CD1c-positive myeloid dendritic cell (primary cell): ENCODE measurements at regions not wholly inside any gene's neighbourhood (a gene's known extent, or its start where the extent isn't known, plus 50 kb on each side); places are given as distances from the start of the nearest gene placed in this dataset.
"Not testable (repeated sequence)": the region's sequence is repeated elsewhere in the genome, so short reads cannot be mapped to it uniquely, and the experiment has no call there.

Experiments
- DNase-seq: peaks from one replicate; pipeline ENCODE4 v3.0.0-alpha.2; 2016; ENCODE audit errors: extremely low spot score

DNA sequence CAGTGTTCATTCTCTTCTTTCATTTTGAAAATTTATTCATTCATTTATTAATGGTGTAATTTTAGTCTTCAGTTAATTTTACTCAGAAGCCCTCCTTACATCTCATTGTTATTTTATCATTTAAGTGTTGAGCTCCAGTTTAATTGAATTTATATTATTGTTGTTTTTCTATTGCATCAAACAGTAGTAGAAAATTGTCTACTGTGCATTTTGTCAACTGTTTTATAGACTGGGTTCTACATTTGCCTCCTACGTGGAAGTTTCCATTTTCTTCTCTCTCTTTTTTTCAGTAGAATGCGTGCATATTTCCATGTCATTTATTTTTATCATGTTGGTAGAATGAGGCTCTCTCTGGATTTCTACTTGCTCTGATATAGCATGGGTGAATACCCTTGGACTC is 487.4 kb downstream of the NR2F2 start:
- no peak for DNase-seq

DNA sequence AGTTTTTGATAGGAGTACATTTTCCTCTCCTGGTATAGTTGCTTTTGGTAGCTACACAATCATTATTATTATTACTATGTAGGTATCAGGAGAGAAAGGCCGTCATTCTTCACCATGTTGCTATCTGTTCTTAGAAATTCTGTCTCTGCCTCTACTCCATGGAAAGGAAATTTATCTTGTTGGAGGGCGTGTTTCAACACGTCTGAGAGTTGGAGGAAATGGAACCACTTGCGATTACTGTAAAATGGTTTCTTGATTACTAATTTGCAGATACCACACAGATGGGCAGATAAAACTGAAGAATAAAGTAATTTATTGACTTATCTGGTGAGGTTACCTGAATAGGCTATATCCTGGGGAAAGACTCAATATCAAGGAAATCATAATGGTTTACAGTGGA is 488.4 kb downstream of the NR2F2 start:
- no peak for DNase-seq

DNA sequence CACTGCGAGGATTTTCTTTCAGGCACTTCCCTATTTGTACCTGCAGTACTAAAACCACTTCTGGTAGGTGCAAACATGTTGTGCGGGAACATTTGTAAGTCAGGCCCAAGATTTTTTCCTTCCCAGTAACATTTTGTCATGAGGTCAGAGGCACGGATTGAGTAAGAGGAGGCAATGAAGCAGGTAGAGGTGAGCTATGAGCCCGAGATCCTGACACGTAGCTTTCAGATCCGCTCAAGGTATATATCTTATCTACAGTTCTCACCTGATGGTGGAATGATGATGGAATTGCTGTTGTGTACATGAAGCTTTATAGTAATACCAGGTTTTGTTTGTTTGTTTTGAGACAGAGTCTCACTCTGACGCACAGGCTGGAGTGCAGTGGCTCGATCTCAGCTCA is 497.5 kb downstream of the NR2F2 start:
- DNase-seq = no peak

DNA sequence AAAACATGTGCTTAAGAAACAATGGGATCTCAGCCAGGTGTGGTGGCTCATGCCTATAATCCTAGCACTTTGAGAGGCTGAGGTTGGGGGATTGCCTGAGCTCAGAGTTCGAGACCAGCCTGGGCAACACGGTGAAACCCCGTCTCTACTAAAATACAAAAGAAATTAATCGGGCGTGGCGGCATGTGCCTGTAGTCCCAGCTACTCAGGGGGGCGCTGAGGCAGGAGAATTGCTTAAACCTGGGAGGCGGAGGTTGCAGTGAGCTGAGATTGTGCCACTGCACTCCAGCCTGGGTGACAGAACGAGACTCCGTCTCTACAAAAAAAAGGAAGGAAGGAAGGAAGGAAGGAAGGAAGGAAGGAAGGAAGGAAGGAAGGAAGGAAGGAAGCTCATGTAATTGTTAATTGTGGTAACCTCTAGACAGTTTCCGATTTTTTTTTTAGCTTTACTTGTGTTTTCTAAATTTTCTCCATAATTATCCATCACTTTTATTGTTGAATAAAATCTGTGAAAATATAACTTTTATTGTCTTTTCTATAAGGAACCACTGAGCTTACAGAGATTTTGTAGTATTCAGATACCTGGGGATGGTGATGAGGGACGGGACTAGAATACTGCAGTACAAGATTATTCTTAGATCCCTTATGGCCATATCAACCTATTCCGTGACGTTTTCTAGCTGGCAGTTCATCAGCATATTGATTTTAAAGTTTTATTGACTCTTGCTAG is 506.9 kb downstream of the NR2F2 start:
- no peak for DNase-seq

DNA sequence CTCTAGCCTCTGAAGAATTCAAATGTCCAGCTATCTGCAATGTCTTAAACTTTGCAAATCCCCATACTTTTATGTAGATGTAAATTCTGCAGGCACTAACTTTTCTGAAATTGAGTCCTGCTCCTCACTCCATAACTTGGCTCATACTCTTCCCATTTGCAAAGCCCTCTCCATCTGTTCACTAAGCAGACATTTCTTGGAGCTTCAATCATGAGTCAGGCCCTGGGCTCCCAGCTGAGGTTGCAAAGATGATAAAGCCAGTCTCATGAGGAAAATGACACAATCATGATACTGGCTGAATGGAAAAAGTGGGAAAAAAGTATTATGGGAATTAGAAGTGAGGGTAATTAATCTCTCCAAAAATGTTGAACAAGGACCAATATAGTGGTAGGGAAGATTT is 507.6 kb downstream of the NR2F2 start:
- DNase-seq = no peak

DNA sequence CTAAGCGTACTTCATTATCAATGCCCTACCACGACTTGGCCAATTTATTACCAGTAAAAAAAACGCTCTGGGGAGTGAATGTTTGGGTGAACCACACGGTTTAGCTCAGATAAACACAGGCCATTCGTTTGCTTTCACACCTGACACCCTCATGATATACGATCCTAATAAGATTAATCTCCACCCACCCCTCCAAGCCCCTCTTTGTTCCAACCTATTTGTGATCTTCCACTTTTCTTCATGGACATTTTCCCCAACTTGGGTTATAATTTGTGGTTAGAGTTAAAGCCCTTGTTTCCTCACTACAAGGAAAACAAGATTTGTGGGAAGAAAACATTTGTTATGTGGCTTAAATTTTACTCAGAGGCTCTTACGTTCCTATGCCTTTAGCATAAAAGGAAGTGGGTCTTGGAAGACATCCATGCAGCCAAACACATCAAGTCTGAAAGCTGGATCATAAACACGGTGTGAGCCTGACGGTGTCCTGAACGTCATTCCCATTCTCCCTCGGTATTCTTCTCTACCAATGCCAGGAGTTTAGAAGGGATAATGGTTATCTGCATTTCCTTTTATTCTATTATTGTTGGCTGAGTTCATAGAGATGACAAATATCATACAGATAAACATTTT is 518.9 kb downstream of the NR2F2 start:
- DNase-seq = no peak

DNA sequence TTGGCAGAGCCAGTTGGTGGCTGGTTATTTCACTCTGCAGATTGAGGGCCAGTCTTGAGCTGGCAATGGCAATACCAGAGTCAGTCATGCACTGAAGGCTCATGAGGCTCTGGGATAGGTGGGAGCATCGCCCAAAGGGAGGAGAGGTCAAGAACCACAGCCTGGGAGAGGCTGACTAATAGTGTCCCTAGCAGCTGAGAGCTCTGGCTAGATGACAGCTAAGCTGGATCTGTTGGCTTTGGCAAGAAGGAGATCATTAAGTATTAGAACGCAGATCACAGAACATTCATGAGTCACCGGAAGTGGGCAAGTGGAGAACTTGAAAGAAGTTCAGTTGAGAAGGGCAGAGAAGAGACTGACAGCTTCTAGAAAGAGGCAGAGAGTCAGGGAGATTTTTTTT is 521.1 kb downstream of the NR2F2 start:
- no peak for DNase-seq

DNA sequence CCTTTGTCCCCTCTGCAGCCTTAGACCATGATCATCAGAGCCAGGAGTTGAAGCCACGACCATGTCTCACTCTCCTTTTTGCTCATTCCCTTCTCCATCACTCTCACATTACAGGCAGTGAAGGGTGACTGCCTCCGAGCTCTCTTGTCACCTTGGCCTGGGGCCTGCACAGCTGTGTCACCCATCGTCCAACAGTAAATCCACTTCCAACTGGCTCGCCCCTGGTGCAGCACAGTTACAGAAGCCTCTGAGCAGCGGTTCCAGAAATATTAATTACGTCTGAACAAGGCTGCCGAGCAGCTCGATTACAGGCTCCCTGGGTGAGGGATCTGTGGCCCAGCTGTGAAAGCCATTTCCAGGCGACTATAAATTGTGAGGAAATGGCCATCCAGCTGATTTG is 528.2 kb downstream of the NR2F2 start:
- no peak for DNase-seq

DNA sequence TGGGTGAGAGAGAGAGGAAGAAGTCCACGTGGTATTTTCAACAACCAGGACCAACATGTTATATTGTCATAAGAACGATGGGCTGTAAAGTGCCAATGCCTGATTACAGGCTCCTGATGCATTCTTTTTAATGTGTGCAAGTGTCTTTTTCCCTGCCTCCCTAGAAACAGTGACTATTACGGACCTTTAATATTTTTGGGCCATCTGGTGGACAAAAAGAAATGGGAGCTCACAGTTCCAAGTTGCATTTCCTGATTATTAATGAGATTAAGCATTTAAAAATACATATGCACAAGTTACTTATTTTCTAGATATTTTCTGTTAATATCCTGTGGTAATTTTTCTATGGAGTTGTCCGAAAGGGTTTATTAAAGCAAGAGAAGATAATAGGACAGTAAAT is 530.2 kb downstream of the NR2F2 start:
- DNase-seq = no peak

DNA sequence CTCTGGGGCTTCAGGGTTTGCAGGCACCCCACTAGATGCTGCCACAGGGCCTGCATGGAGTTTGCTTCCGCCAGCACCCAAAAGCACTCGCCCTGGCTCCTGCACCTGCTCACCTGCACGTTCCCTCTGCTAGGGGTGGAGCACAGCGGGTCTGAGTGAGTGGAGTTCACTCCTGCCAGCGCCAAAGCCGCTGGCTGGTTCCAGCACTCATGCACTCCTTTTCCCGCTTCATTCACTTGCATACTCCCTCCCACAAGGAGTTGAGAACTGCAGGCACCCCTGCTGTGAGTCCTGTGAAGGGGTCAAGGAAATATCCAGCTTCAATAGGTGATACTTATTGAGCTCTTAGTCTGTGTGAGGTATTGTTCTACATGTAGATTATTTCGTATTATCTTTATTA is 537.5 kb downstream of the NR2F2 start:
- DNase-seq = no peak

DNA sequence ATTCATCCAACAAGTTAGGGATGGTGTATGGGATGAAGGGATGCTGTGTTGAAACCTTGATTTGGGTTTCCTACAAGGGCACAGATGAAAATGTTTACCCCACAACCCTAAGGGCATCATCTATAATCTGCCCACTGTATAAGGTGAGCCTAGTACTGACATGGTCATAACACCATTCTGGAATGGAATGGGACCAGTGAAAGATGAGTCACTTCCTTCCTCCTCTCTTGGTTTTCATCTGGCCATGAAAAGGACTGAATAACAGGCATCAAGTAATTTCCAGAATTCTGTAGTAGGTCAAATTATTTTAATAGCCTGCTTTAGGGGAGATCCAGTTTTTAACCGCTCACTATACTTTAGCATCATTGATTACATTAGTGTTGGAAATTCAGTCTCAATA is 538.6 kb downstream of the NR2F2 start:
- DNase-seq = no peak

DNA sequence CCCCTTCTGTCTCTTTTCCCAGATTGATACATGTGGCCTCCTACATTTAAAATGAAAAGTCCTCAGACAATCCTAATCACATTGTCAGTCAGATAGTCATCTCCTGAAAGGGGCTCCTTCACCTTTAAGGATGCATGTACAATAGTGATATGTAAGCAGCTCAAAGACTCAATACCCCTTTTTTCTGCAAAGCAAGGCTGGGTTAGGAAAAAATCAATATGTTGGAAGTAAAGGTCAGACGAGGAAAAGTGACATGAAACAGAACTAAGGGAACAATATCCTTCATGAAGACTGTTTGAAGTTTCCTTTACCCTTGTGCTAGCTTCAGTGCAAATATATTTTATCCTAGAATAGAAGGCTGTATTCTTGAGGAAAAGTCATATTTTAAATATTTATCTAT is 539.3 kb downstream of the NR2F2 start:
- no peak for DNase-seq

DNA sequence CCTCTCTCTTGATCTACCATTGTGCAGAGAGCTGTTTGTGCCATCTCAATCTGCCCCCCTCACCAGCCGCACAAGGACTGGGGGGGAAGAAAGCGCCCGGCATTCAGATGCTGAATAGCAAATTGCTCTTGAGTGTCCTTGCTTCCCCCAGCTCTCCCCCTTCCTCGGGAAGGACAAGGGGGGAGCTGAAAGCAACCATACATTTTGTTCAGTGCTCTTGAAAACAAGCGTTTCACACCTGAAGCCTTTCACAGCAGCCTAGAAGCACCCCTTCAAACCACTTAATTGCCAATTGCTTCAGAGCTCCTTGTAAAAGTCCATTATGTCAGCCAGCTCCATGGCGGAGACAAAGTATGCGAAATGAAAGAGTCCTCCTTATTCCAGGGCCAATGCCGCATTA is 540.1 kb downstream of the NR2F2 start:
- DNase-seq = no peak

DNA sequence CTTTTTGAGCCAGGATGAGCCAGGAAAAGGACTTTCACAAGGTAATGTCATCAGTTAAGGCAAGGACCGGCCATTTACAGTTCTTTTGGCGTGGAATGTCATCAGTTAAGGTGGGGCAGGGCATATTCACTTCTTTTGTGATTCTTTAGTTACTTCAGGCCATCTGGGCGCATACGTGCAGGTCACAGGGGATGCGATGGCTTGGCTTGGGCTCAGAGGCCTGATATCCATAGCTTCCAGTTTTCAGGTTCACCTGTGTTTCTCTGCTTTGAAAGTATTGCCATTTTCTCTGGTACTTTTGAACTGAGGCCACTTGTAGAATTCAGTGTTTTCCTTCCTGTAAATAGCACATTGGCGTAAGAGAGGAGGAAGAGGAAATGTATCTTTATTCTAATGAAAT is 546.9 kb downstream of the NR2F2 start:
- DNase-seq = not testable (repeated sequence)

DNA sequence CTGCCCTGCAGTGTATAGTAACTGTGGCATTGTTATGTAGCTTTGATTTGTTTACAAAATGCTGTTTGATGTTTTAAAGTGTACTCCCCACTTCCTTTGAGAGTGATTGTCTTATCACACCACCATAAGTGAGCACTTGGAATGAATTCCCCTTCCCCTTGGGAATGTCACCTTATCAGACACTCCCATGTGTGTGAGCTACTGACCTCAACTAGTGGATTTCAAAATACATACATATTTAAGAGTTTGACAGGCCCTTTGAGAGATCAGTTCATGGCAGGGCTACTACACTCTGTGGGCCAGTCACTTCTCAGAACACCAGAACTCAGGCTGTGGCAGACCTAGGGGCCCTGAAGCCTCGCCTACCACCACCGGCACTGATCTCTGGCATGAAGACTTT is 547.6 kb downstream of the NR2F2 start:
- no peak for DNase-seq

DNA sequence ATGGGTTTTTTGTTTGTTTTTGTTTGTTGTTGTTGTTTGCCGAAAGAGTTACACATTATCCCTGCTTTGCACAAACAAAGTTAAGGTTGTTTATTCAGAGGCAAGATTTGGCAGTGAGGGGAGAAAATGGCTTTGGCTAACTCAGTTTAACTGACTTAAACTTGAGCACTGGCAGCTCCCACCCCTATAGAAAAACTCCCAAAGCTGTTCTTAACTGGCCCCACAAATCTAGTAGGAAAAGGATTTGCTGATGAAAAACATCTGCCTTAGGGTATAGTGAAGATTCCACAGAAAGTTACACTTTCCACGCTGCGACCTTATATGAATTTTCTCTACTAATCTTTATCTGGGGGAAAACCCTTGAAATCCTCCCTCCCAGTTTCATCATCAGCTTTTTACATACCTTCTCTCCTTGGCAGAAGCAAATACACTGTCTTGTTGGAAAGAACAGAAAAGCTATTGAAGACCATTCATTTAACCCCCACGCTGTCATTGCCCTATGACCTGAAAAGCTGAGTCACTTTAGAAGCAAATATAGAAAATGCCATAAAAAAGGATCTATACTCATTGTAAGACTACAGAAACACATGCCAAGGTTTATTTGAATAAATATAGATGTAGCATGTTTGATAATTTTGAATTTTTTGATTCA is 551.7 kb downstream of the NR2F2 start:
- no peak for DNase-seq

DNA sequence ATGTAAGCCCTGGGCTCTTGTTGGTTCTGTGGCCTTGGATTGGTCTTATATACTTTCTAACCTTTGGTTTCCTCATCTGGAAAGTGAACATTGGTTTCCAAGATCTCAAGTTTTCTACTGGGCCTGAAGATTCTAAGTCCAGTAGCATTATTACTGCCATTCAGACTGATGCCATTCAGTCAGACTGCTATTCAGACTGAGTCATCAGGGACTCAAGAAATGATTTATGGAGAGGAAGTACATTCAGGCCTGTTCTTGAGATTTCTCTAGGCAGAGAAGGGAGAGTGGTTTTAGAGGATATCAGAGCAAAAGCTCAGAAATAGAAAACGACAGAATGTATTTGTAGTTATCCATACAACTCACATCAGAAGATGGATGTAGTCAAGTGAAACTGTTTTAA is 557.2 kb downstream of the NR2F2 start:
- no peak for DNase-seq

DNA sequence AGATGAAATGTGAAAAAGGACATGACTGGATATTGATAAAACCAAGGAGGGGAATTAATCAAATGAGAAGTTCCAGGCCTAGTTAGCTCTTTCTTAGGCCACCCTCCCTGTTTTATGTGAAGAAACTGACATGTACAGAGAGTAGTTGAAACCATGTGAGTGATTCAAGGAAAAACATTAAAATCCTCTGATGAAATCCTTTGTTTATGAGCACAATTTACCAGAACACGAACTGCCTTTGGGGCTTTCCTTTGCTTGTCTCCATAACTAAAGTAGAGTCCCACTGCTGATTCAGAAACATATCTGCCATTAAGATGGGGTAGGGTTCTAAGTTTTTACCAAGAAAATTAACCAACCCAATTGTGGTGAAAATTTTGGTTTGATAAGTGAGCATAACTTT is 558.3 kb downstream of the NR2F2 start:
- no peak for DNase-seq

DNA sequence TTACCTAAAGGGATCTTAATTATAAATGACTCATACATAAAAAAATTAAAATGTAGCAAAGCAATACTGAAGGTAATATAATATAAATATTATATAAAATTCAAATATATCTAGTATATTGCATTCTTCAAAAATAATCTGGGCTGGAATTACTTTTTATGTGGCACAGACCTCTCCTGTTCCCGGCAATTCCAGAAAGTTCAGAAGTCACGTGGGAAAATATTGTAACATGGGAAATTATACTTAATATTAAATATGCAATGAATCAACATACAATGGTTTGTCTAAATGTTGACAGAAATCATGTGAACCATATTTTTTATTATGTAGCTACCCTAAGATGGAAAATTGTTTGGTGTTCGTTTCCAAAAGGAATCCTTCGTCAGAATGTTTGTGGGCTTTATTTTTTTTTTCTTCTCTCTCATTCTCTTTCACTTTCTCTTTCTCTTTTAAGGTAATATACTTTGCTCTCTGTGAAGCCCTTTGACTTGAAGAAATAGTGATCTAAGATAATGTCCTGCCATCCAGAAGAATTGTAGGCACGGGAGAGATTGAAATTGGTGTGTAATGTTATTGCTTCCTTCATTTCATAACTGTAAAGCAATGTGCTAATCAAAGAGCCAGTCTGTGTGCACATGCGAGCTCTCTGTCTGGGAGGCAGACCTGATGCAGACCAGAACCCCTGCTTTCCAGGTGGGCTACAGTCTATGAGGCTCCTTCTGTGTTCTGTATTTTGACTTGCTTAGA is 559.4 kb downstream of the NR2F2 start:
- no peak for DNase-seq

DNA sequence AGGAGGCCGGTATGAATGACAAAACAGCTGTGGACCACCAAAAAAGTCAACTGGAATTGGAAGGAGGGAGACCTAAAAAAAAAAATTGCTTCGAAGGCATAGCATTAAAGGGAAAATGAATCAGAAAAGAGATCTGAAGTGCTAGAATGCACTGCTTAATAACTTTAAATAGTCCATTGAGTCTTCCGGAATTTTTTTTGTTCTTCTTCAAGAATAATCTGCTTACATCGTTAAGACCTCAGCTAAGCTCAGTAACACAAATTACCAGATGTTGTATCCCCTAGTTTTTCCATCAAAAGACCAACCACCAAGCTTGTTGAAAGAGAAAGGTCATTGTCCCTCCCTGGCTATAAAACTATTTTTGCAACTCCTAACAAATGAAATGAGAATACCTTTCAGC is 560.5 kb downstream of the NR2F2 start:
- DNase-seq = no peak

DNA sequence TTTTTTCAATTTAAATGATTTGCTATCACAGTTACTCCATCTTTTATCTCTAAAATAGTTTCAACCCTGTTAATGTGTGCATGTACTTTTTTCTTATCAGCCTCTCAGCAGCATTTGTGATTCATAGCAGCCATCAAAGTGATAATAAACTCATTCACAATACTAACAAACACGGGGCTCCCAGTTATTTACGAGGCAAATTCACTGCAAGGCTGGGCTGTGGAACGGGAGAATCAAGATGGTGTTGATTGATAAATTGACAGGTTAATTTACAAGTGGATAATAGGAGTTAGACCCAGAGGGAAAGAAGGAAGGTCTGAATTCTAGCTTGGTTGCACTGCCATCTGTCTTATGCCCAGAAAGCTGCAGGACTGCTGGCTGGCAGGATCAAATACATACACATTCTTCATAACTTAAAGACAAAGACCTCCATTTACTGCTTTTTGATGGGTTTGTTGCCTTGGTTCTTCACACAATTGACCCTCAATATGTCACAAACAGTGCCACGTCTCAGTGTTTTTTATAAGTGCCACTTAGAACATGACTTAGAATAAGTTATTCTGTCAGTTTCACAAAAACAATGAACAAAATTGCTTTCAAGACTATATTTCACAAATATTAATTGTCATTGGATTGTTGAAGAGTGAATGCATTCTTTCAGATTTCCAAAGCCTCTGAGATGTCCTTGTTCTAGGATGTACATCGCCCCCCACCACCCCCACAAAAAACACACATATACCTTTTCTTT is 562.8 kb downstream of the NR2F2 start:
- no peak for DNase-seq

DNA sequence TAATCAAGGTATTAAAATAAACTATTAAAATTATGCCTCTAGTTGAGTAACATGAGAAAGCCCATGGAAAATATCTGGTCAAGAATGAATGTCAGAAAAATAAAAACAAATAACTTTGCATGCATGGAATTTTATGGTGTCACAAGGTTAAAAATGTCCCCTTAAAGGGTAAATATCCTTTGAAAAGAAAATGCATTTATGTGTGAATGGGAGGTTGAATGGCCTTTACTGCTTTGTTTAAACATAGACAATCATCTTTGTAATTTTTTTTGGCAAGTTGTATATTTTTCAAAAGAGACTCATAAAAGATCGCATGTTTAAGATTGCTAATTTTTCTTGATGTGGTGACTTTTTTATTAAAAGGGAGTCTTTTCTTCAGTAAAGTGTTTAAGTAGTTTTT is 564.2 kb downstream of the NR2F2 start:
- DNase-seq = no peak
